Hippocampal formation (tissue), 2 donors: ENCODE measurements at regions not wholly inside any gene's neighbourhood (a gene's known extent, or its start where the extent isn't known, plus 50 kb on each side); places are given as distances from the start of the nearest gene placed in this dataset.

ENCODE experiments used
- DNase-seq, 2 donors: peaks; one replicate each; lab custom pipeline; 2025; lab: John Stamatoyannopoulos, UW

- DNase-seq: no peak
These were observed 274.3 kb upstream of the CNTN4 start for GRCh38 chr3:1824359-1824758.

- no peak for DNase-seq
These were observed 270.1 kb upstream of the CNTN4 start for GRCh38 chr3:1828519-1828918.

GRCh38 chr3:1830851-1831250, 267.8 kb upstream of the CNTN4 start:
- no peak for DNase-seq

- DNase-seq: no peak
These were observed 266.3 kb upstream of the CNTN4 start for GRCh38 chr3:1832395-1832794.

GRCh38 chr3:1843111-1843510, 255.6 kb upstream of the CNTN4 start:
- no peak for DNase-seq

- DNase-seq: no peak
These were observed 251.1 kb upstream of the CNTN4 start for GRCh38 chr3:1847571-1847970.

- no peak for DNase-seq
These were observed 249.7 kb upstream of the CNTN4 start for GRCh38 chr3:1848935-1849334.

GRCh38 chr3:1852950-1853349, 245.7 kb upstream of the CNTN4 start:
- DNase-seq: no peak

GRCh38 chr3:1855841-1856240, 242.8 kb upstream of the CNTN4 start:
- DNase-seq: no peak

GRCh38 chr3:1870738-1871137, 227.9 kb upstream of the CNTN4 start:
- DNase-seq: no peak

- DNase-seq: no peak
These were observed 215.1 kb upstream of the CNTN4 start for GRCh38 chr3:1883534-1883933.

GRCh38 chr3:1892459-1892858, 206.2 kb upstream of the CNTN4 start:
- DNase-seq: no peak

- no peak for DNase-seq
These were observed 196.2 kb upstream of the CNTN4 start for GRCh38 chr3:1902416-1902815.

- no peak for DNase-seq
These were observed 195.6 kb upstream of the CNTN4 start for GRCh38 chr3:1903111-1903510.

GRCh38 chr3:1907911-1908310, 190.8 kb upstream of the CNTN4 start:
- no peak for DNase-seq

- DNase-seq: no peak
These were observed 189.8 kb upstream of the CNTN4 start for GRCh38 chr3:1908651-1909445.

- no peak for DNase-seq
These were observed 188.3 kb upstream of the CNTN4 start for GRCh38 chr3:1910322-1910721.

- no peak for DNase-seq
These were observed 168.8 kb upstream of the CNTN4 start for GRCh38 chr3:1929788-1930414.

- no peak for DNase-seq
These were observed 159.7 kb upstream of the CNTN4 start for GRCh38 chr3:1938975-1939374.

GRCh38 chr3:1942781-1943180, 155.9 kb upstream of the CNTN4 start:
- no peak for DNase-seq

GRCh38 chr3:1943395-1944118, 155.1 kb upstream of the CNTN4 start:
- no peak for DNase-seq

GRCh38 chr3:1945698-1946097, 153.0 kb upstream of the CNTN4 start:
- no peak for DNase-seq

GRCh38 chr3:1953536-1953935, 145.1 kb upstream of the CNTN4 start:
- DNase-seq: peak; percentile 2 to 7
